Tibial artery (tissue), 4 donors: ENCODE measurements at regions not wholly inside any gene's neighbourhood (a gene's known extent, or its start where the extent isn't known, plus 50 kb on each side); places are given as distances from the start of the nearest gene placed in this dataset.
"Not testable (repeated sequence)": the region's sequence is repeated elsewhere in the genome, so short reads cannot be mapped to it uniquely, and the experiment has no call there.

Experiments used
- DNase-seq, 2 donors: peaks; one replicate each; pipeline ENCODE4 v3.0.0-alpha.2; 2019
- H3K27ac ChIP-seq, 2 donors: fragments of 200-600 bp; sonication (generic) in 1 of 2; 1 replicate in 1 of 2; 2 replicates in 1 of 2; pipeline ENCODE4 v1.5.1; 2018 to 2019; ENCODE audit warnings: mild to moderate bottlenecking in 1 of 2
- H3K27me3 ChIP-seq, 2 donors: fragments of 200-600 bp; sonication (generic) in 1 of 2; one replicate each; pipeline versions ENCODE4 v1.5.1 to v1.6.0; 2016 to 2019
- H3K36me3 ChIP-seq, 3 donors: fragments of 200-600 bp; sonication (generic) in 2 of 3; one replicate each; pipeline ENCODE4 v1.5.1; 2016 to 2019; ENCODE audit warnings: mild to moderate bottlenecking in 2 of 3
- H3K4me1 ChIP-seq, 4 donors: fragments of 200-600 bp; sonication (generic) in 2 of 4; 1 replicate in 3 of 4; 2 replicates in 1 of 4; pipeline ENCODE4 v1.5.1; 2016 to 2019
- H3K4me3 ChIP-seq, 2 donors: fragments of 200-600 bp; sonication (generic) in 1 of 2; 1 replicate in 1 of 2; 2 replicates in 1 of 2; pipeline ENCODE4 v1.5.1; 2018 to 2019; ENCODE audit warnings: mild to moderate bottlenecking in 2 of 2
- H3K9me3 ChIP-seq, 3 donors: fragments of 200-600 bp; sonication (generic) in 1 of 3; one replicate each; pipeline ENCODE4 v1.5.1; 2016 to 2019
- intact Hi-C: fragments of 100-400 bp; cut with DNase I; formaldehyde crosslinking; loops from one replicate; pipeline ENCODE4 v1.15.0; 2023; ENCODE audit warnings: low total_unique reads
- TF ChIP-seq, protein P1 (sequence below), 2 experiments: fragments of 200-600 bp in 1 of 2; fragments of 450-650 bp in 1 of 2; IDR thresholded peaks; one replicate each; pipeline ENCODE4 v1.5.1; 2017 to 2019; ENCODE audit warnings: antibody characterized with exemption in 2 of 2, mild to moderate bottlenecking in 1 of 2, moderate library complexity in 1 of 2

DNA sequence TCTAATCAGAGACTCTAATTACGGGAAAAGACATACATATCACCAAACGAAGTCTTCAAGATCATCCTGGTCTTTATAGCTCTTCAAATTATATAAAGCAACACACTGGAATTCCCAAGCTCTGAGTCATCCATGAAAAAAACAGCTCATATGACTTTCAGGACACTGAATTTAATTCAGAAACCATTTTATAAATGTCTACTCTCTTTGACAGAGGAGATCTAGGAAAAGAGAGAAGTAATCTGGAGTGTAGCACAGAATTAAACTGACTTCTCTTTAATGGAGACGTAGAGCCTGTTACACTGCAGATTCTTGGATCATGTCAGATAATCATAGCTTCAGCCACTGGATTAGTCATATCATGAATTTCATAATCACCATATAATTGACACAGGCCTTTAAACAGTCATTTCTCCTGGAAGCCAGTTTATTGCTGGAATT, 86.8 kb upstream of the WSB1 start:
- intact Hi-C loops: no loop called here
- Histone ChIP-seq H3K9me3 (no peaks in the 10 kb centered on the region), H3K36me3 (no peaks in the 10 kb centered on the region), H3K4me3 (no peak overlapping the region), H3K4me1 (peaks cover 0 to 5% (median 0%) of the 10 kb centered on the region in 4 donors), H3K27ac (no peak overlapping the region), H3K27me3 (no peaks in the 10 kb centered on the region)
- TF ChIP-seq, protein P1, sequence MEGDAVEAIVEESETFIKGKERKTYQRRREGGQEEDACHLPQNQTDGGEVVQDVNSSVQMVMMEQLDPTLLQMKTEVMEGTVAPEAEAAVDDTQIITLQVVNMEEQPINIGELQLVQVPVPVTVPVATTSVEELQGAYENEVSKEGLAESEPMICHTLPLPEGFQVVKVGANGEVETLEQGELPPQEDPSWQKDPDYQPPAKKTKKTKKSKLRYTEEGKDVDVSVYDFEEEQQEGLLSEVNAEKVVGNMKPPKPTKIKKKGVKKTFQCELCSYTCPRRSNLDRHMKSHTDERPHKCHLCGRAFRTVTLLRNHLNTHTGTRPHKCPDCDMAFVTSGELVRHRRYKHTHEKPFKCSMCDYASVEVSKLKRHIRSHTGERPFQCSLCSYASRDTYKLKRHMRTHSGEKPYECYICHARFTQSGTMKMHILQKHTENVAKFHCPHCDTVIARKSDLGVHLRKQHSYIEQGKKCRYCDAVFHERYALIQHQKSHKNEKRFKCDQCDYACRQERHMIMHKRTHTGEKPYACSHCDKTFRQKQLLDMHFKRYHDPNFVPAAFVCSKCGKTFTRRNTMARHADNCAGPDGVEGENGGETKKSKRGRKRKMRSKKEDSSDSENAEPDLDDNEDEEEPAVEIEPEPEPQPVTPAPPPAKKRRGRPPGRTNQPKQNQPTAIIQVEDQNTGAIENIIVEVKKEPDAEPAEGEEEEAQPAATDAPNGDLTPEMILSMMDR (IDR thresholded peaks at IDR 0.05): no peak
- no peak for DNase-seq

DNA sequence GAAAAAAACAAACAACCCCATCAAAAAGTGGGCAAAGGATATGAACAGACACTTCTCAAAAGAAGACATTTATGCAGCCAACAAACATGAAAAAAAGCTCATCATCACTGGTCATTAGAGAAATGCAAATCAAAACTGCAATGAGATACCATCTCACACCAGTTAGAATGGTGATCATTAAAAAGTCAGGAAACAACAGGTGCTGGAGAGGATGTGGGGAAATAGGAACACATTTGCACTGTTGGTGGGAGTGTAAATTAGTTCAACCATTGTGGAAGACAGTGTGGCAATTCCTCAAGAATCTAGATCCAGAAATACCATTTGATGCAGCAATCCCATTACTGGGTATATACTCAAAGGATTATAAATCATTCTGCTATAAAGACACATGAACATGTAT, 85.5 kb upstream of the WSB1 start:
- DNase-seq, H3K27ac ChIP-seq, H3K9me3 ChIP-seq, H3K36me3 ChIP-seq, H3K27me3 ChIP-seq, H3K4me3 ChIP-seq, H3K4me1 ChIP-seq, intact Hi-C loops: not testable (repeated sequence)

DNA sequence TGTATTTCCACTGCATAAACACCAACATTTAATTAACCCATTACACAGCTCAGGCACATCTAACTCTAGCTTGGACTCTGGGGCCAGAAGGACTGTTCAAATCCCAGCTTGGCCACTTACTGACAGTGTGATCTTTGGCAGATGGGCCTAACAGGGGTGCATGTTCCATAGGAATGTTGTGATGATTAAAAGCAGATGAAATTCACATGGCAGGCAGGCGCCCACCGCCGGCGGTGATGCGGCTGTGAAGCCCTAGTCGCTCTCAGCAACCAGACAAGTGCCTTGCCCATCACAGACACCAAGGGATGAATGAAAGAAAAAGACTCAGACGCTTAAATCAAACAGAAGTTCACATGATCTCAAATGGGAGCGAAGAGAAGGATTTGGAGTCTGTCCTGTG, 84.6 kb upstream of the WSB1 start:
- H3K27ac ChIP-seq: no peak overlapping the region
- no peak for DNase-seq
- H3K9me3 ChIP-seq: no peaks in the 10 kb centered on the region
- no peaks in the 10 kb centered on the region for H3K36me3 ChIP-seq
- TF ChIP-seq, protein P1 (IDR thresholded peaks at IDR 0.05): no peak
- H3K4me1 ChIP-seq: peaks cover 0 to 5% (median 0%) of the 10 kb centered on the region in 4 donors
- H3K27me3 ChIP-seq: no peaks in the 10 kb centered on the region
- no peak overlapping the region for H3K4me3 ChIP-seq
- intact Hi-C loops: no loop called here

DNA sequence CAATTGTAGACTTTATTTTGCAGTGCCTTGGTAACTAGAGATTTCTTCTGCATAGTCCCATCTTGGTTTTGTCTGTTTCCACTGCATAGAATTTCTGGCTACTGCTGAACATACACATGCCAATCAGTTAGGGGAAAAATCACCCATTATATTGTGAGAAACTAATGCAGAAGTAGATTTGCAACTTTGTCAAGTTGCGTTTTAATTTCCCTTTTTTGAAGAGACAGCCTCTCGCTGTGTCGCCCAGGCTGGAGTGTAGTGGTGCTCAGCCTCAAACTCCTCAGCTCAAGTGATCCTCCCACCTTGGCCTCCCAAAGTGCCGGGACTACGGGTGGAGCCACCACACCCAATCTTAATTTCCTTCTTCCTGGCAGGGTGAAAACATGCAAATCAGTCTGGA, 83.1 kb upstream of the WSB1 start:
- H3K9me3 ChIP-seq, H3K4me1 ChIP-seq, H3K27me3 ChIP-seq, intact Hi-C loops, DNase-seq, H3K36me3 ChIP-seq, H3K4me3 ChIP-seq, H3K27ac ChIP-seq: not testable (repeated sequence)

DNA sequence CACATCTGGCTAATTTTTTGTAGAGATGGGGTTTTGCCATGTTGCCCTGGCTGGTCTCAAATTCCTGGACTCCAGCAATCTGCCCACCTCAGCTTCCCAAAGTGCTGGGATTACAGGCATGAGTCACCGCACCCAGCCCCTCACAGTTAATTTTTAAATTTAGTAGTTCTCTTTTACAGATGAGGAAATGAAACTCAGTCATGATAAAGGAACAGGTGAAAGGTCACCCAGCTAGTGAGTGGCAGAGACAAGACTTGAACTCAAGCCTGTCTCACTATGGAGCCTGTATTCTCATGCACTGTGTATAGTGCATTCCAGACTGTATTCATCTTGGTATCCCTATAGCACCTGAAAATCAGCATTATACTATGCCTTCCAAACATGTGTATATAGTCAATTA, 77.1 kb upstream of the WSB1 start:
- H3K9me3 ChIP-seq: peaks cover 0 to 8% (median 0%) of the 10 kb centered on the region in 3 donors
- no peaks in the 10 kb centered on the region for H3K27me3 ChIP-seq
- TF ChIP-seq, protein P1 (IDR thresholded peaks at IDR 0.05): no peak
- no peak for DNase-seq
- no peaks in the 10 kb centered on the region for H3K36me3 ChIP-seq
- H3K4me1 ChIP-seq: no peaks in the 10 kb centered on the region
- intact Hi-C loops: no loop called here
- no peak overlapping the region for H3K27ac ChIP-seq
- no peak overlapping the region for H3K4me3 ChIP-seq

DNA sequence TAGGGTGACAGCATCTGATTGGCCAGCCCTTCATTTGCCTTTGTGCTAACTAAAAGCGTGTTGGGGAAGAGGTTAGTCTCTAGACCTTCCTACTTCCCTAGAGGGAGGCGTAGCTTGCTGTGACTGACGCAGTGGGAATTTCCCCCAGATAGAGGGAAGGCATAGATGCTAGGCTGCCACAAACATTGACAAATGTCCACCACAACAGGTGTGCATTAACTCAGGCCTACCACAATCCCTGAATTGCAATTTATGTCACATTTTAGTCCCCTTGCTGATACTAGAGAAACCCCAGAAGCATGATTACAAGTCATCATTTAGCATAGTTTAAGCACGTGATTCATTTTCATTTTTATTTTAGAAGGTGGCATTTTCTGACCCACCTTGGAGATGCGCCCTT, 76.3 kb upstream of the WSB1 start:
- TF ChIP-seq, protein P1 (IDR thresholded peaks at IDR 0.05): no peak
- no peaks in the 10 kb centered on the region for H3K27me3 ChIP-seq
- DNase-seq: no peak
- H3K27ac ChIP-seq: no peak overlapping the region
- H3K4me1 ChIP-seq: no peaks in the 10 kb centered on the region
- H3K4me3 ChIP-seq: no peak overlapping the region
- peaks cover 0 to 8% (median 0%) of the 10 kb centered on the region in 3 donors for H3K9me3 ChIP-seq
- intact Hi-C loops: no loop called here
- no peaks in the 10 kb centered on the region for H3K36me3 ChIP-seq

DNA sequence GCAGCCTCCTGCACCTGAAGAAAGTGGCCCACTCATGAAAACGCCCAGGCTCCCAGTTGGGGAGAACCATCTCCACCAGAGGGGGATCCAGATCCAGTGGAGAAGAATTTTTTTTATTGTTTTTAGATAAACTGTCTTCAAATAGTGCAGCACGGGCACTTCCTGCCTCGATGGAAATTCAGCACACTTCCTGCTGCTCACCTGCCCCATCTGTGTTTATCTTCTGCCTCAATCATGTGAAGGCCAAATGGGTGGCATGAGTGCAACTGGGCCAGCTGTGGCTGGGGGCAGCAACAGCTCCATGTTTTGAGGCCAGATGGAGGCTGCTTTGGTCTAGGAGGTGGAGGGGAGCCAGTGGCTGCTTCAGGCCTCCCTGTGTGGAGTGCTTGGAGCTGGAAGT, 75.9 kb upstream of the WSB1 start:
- intact Hi-C loops: no loop called here
- H3K4me3 ChIP-seq: no peak overlapping the region
- H3K27me3 ChIP-seq: no peaks in the 10 kb centered on the region
- peaks cover 0 to 8% (median 0%) of the 10 kb centered on the region in 3 donors for H3K9me3 ChIP-seq
- H3K4me1 ChIP-seq: no peaks in the 10 kb centered on the region
- no peak overlapping the region for H3K27ac ChIP-seq
- TF ChIP-seq, protein P1 (IDR thresholded peaks at IDR 0.05): no peak
- H3K36me3 ChIP-seq: no peaks in the 10 kb centered on the region
- no peak for DNase-seq
